ENCODE measurements at regions not wholly inside any gene's neighbourhood (a gene's known extent, or its start where the extent isn't known, plus 50 kb on each side); places are given as distances from the start of the nearest gene placed in this dataset.

DNA sequence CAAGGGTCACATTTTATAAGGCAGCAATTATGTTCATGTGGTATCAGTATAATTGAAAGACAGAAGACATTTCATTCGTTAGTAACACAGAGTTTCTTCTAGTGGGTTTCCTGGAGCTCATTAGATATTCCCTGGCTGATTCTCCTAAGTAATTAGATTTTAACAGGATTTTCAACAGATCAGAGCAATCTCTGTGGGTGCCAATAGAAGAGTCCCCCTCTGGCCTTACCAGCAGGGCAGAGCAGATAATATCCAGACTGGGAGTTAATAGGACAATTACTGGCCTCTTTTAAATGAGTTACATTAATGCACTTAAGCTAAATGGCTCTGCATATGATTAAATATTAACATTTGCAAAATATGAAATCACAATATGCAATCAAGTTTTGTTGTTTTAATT, 74.2 kb upstream of the FOXD3 start:
- Histone ChIP-seq H3K9me3 (ENCODE audit: insufficient read depth, low read depth, low read length) (no peaks in the 10 kb centered on the region), H3K27ac (ENCODE audit: low read depth, low read length) (no peak overlapping the region), H3K4me3 (ENCODE audit: low read length) (no peak overlapping the region), H3K27me3 (ENCODE audit: insufficient read depth, low read length) (no peaks in the 10 kb centered on the region), H3K4me1 (ENCODE audit: insufficient read depth, low read length) (0 out of 2 replicates have a peak, but pooled peaks cover 5% of the 10 kb centered on the region), H3K9ac (ENCODE audit: low read depth, low read length) (no peak overlapping the region), H3K36me3 (ENCODE audit: insufficient read depth, low read length) (no peaks in the 10 kb centered on the region)
- WGBS: 82% methylated on average over 1 of the region's 1 CpG

DNA sequence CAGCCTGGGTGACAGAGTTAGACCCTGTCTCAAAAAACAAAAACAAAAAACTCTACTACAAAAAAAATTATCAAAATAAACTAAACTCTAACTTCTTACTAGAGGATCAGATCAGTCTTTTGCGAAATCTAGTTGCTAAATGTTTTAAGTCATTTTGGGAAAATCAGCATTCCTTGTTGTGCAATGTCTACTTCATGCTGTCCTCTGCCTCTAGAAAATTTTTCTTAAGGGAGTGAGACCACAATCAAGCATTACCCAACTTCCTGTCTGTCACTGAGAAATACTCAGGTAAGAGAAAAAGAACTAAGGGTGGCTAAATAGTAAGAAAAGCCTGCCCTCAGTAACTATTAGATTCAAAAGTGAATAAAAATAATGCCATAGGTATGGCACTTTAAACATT, 67.2 kb upstream of the FOXD3 start:
- Histone ChIP-seq H3K27ac (ENCODE audit: low read depth, low read length) (no peak overlapping the region), H3K9ac (ENCODE audit: low read depth, low read length) (no peak overlapping the region), H3K36me3 (ENCODE audit: insufficient read depth, low read length) (no peaks in the 10 kb centered on the region), H3K27me3 (ENCODE audit: insufficient read depth, low read length) (no peaks in the 10 kb centered on the region), H3K9me3 (ENCODE audit: insufficient read depth, low read depth, low read length) (no peaks in the 10 kb centered on the region), H3K4me1 (ENCODE audit: insufficient read depth, low read length) (no peaks in the 10 kb centered on the region), H3K4me3 (ENCODE audit: low read length) (no peak overlapping the region)
- 95% methylated on average over 1 of the region's 1 CpG for WGBS

DNA sequence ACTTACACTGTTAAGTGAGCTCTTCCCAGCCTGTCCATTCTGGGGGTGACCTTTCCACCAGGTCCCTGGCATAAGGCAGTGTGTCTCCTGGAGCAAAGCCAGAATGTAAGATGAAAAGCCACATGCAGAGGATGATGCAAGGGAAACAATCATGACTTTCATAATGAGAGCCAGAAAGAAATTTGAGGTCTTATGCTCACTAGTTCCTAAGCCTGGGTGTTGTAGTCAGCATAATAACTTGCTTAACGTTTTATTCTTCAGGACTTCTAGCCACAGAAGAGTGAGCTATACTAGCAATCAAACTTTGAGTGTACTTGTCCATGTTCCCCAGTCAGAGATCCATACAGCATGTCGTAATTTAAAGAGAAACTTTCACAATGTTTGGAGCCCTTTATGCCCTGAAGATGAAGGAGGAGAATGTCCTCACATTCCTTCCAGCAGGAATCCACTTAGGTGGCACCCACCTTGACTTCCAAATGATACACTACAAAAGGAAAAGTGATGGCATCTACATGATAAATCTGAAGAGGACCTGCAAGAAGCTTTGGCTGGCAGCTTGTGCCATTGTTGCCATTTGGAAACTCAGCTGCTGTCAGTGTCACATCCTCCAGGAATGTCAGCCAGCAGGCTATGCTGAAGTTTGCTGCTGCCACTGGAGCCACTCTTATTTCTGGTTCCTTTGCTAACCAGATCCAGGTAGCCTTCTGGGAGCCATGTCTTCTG, 60.5 kb upstream of the FOXD3 start:
- Histone ChIP-seq H3K27me3 (ENCODE audit: insufficient read depth, low read length) (no peaks in the 10 kb centered on the region), H3K9ac (ENCODE audit: low read depth, low read length) (no peak overlapping the region), H3K4me1 (ENCODE audit: insufficient read depth, low read length) (no peaks in the 10 kb centered on the region), H3K36me3 (ENCODE audit: insufficient read depth, low read length) (no peaks in the 10 kb centered on the region), H3K9me3 (ENCODE audit: insufficient read depth, low read depth, low read length) (no peaks in the 10 kb centered on the region), H3K27ac (ENCODE audit: low read depth, low read length) (no peak overlapping the region), H3K4me3 (ENCODE audit: low read length) (no peak overlapping the region)
- 91% methylated on average over 2 of the region's 2 CpGs for WGBS

DNA sequence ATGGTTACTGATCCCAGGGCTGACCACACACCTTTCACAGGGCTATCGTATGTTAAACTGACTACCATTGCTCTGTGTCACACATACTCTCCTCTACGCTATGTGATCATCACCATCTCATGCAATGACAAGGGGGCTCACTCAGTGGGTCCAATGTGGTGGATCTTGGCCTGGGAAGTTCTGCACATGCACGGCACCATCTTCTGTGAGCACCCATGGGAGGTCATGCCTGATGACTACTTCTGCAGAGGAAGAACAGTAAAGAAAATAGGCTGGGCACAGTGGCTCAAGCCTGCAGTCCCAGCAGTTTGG, 60.0 kb upstream of the FOXD3 start:
- H3K4me3 ChIP-seq (ENCODE audit: low read length): no peak overlapping the region
- H3K27me3 ChIP-seq (ENCODE audit: insufficient read depth, low read length): no peaks in the 10 kb centered on the region
- 96% methylated on average over 3 of the region's 3 CpGs for WGBS
- no peak overlapping the region for H3K9ac ChIP-seq (ENCODE audit: low read depth, low read length)
- H3K27ac ChIP-seq (ENCODE audit: low read depth, low read length): no peak overlapping the region
- H3K4me1 ChIP-seq (ENCODE audit: insufficient read depth, low read length): no peaks in the 10 kb centered on the region
- H3K36me3 ChIP-seq (ENCODE audit: insufficient read depth, low read length): no peaks in the 10 kb centered on the region
- no peaks in the 10 kb centered on the region for H3K9me3 ChIP-seq (ENCODE audit: insufficient read depth, low read depth, low read length)

DNA sequence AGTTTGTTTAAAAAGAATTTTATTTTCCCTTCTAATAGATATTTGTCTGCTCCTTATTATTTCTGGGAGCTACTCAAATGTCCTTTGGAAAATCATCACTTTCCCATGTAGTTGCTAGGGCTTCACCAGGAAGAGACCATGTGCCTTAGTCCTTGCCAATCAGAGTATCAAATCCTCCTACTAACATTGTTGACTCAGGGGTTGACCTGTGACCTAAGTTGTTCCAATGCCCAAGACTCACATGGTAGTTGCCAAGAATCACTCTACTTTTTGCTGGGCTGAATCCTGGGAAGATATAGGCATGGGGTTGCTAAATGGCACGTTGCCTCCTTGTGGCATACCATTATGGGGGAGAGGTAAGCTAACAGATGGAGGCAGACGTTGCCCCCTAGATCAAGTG, 58.2 kb upstream of the FOXD3 start:
- no peaks in the 10 kb centered on the region for H3K27me3 ChIP-seq (ENCODE audit: insufficient read depth, low read length)
- H3K4me1 ChIP-seq (ENCODE audit: insufficient read depth, low read length): no peaks in the 10 kb centered on the region
- H3K27ac ChIP-seq (ENCODE audit: low read depth, low read length): no peak overlapping the region
- H3K9me3 ChIP-seq (ENCODE audit: insufficient read depth, low read depth, low read length): no peaks in the 10 kb centered on the region
- no peak overlapping the region for H3K4me3 ChIP-seq (ENCODE audit: low read length)
- 81% methylated on average over 2 of the region's 2 CpGs for WGBS
- no peaks in the 10 kb centered on the region for H3K36me3 ChIP-seq (ENCODE audit: insufficient read depth, low read length)
- H3K9ac ChIP-seq (ENCODE audit: low read depth, low read length): no peak overlapping the region

DNA sequence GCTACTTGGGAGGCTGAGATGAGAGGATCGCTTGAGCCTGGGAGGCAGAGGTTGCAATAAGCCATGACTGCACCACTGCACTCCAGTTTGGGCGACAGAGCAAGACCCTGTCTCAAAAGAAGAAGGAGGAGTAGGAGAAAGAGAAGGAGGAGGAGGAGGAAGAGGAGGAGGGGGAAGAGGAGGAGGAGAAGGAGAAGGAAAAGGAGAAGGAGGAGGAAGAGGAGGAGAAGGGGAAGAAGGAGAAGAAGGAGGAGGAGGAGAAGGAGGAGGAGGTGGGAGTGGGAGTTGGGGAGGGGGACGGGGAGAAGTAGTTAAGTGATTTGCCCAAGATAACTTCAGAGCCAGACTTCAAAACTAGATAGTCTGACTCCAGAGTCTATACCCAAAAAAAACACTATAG, 55.5 kb upstream of the FOXD3 start:
- Histone ChIP-seq H3K27me3 (ENCODE audit: insufficient read depth, low read length) (no peaks in the 10 kb centered on the region), H3K9ac (ENCODE audit: low read depth, low read length) (no peak overlapping the region), H3K4me1 (ENCODE audit: insufficient read depth, low read length) (peaks cover 3% of the 10 kb centered on the region; the same call in 1 of the 2 replicates), H3K9me3 (ENCODE audit: insufficient read depth, low read depth, low read length) (no peaks in the 10 kb centered on the region), H3K4me3 (ENCODE audit: low read length) (no peak overlapping the region), H3K27ac (ENCODE audit: low read depth, low read length) (no peak overlapping the region), H3K36me3 (ENCODE audit: insufficient read depth, low read length) (no peaks in the 10 kb centered on the region)
- WGBS: 82% methylated on average over 3 of the region's 3 CpGs

DNA sequence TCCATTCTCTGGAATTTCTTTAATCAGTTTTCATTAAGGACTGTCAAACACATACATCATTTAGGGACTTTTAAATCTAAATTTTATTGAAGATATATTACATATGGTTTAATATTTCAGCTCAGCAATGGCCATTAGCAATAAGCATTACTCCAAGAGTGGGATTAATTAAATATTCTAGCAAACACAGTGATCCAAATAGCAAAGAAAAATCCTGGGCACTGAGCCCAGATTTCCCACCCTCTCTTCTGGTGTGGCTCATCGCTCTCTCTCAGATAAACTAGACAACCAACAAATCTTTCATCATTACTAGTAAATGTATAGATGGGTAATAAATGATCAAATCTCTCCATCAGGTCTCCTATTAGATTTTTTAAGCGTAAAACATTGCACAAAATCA, 53.5 kb upstream of the FOXD3 start:
- WGBS: 100% methylated on average over 1 of the region's 2 CpGs
- no peaks in the 10 kb centered on the region for H3K36me3 ChIP-seq (ENCODE audit: insufficient read depth, low read length)
- no peak overlapping the region for H3K4me3 ChIP-seq (ENCODE audit: low read length)
- no peak overlapping the region for H3K9ac ChIP-seq (ENCODE audit: low read depth, low read length)
- H3K4me1 ChIP-seq (ENCODE audit: insufficient read depth, low read length): peaks cover 3% of the 10 kb centered on the region; the same call in 1 of the 2 replicates
- no peak overlapping the region for H3K27ac ChIP-seq (ENCODE audit: low read depth, low read length)
- no peaks in the 10 kb centered on the region for H3K27me3 ChIP-seq (ENCODE audit: insufficient read depth, low read length)
- no peaks in the 10 kb centered on the region for H3K9me3 ChIP-seq (ENCODE audit: insufficient read depth, low read depth, low read length)

DNA sequence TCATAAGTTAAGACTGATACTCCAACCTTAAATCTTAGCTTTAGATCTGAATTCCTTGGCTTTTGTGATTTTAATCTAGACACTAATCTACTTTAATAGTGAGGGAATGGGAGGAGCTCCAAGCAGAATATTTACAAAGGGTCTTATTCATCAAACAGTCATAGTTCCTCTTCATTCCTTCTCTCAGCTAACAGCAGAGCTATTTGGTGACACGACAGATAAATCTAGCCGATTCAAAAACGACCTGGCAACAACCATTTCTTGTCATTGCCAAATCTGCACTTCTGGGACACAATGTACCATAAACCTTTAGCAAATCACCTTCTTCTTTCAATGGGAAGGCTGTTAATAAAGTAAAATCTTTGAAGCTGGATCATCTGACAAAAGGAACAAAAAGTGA, 52.8 kb upstream of the FOXD3 start:
- H3K36me3 ChIP-seq (ENCODE audit: insufficient read depth, low read length): no peaks in the 10 kb centered on the region
- H3K4me3 ChIP-seq (ENCODE audit: low read length): no peak overlapping the region
- H3K9ac ChIP-seq (ENCODE audit: low read depth, low read length): no peak overlapping the region
- no peak overlapping the region for H3K27ac ChIP-seq (ENCODE audit: low read depth, low read length)
- 74% methylated on average over 3 of the region's 3 CpGs for WGBS
- no peaks in the 10 kb centered on the region for H3K27me3 ChIP-seq (ENCODE audit: insufficient read depth, low read length)
- H3K9me3 ChIP-seq (ENCODE audit: insufficient read depth, low read depth, low read length): no peaks in the 10 kb centered on the region
- peaks cover 3% of the 10 kb centered on the region; the same call in 1 of the 2 replicates for H3K4me1 ChIP-seq (ENCODE audit: insufficient read depth, low read length)
